SU-DHL-6 (cell line): ENCODE measurements at regions not wholly inside any gene's neighbourhood (a gene's known extent, or its start where the extent isn't known, plus 50 kb on each side); places are given as distances from the start of the nearest gene placed in this dataset.

Source experiments
- CTCF ChIP-seq: fragments of 200-600 bp; sonication (generic); IDR thresholded peaks from one replicate; pipeline ENCODE4 v1.5.1; 2017; ENCODE audit warnings: antibody characterized with exemption, mild to moderate bottlenecking, low read length, moderate library complexity; ENCODE audit not compliant: insufficient read depth, poor library complexity, severe bottlenecking
- EZH2phosphoT487 ChIP-seq: fragments of 200-600 bp; sonication (generic), shearing (Covaris generic); conservative IDR thresholded peaks from 2 replicates; pipeline ENCODE4 v1.6.1; 2018; ENCODE audit warnings: mild to moderate bottlenecking, antibody characterized with exemption, low read length, moderate library complexity, mixed read lengths

- TF ChIP-seq CTCF (no peak), EZH2phosphoT487 (no peak)
These were observed 73.8 kb downstream of the RPLP1 start for GRCh38 chr15:69526081-69527061.
